H1 (cell line): ENCODE measurements at regions not wholly inside any gene's neighbourhood (a gene's known extent, or its start where the extent isn't known, plus 50 kb on each side); places are given as distances from the start of the nearest gene placed in this dataset.

ENCODE experiments used
- CTCF ChIA-PET: fragments of 300-600 bp; sonication (Branson Sonifier 250); formaldehyde crosslinking; loops from one replicate; lab custom pipeline; 2021; ENCODE audit not compliant: partially characterized antibody; lab: Charles Lee
- POLR2A ChIA-PET: fragments of 300-600 bp; sonication (Branson Sonifier 250); formaldehyde crosslinking; loops from one replicate; lab custom pipeline; 2021; ENCODE audit warnings: inconsistent platforms; ENCODE audit not compliant: partially characterized antibody; lab: Charles Lee
- DNase-seq, 2 experiments: peaks; one replicate each; pipeline versions ENCODE4 v3.0.0 to v3.0.0-alpha.2; 2010 to 2022; ENCODE audit warnings: low spot score in 2 of 2, low read depth in 1 of 2, mixed read lengths in 1 of 2
- FAIRE-seq: peaks from 2 replicates; lab custom pipeline; 2011; peaks lifted over from hg19 to GRCh38; lab: Jason Lieb, UNC
- H2AFZ ChIP-seq: 2 replicates; pipeline ENCODE4 v1.8.1; 2012; ENCODE audit warnings: low read length, inconsistent platforms
- H2AK5ac ChIP-seq: 2 replicates; pipeline ENCODE4 v1.6.1; 2013; ENCODE audit warnings: low read depth, low read length
- H2BK120ac ChIP-seq: replicated peaks from 2 replicates; pipeline ENCODE3; 2013; ENCODE audit warnings: low read depth, low read length, inconsistent platforms
- H2BK12ac ChIP-seq: 2 replicates; pipeline ENCODE4 v1.6.1; 2013; ENCODE audit warnings: low read depth, low read length
- H2BK15ac ChIP-seq: 2 replicates; pipeline ENCODE4 v1.6.1; 2013; ENCODE audit warnings: low read length
- H2BK20ac ChIP-seq: 2 replicates; pipeline ENCODE4 v1.6.1; 2013; ENCODE audit warnings: low read length
- H2BK5ac ChIP-seq: 2 replicates; pipeline ENCODE4 v1.6.1; 2013; ENCODE audit warnings: low read depth, low read length
- H3K14ac ChIP-seq: 2 replicates; pipeline ENCODE4 v1.6.1; 2013; ENCODE audit warnings: inconsistent platforms; ENCODE audit not compliant: insufficient read length
- H3K18ac ChIP-seq: 2 replicates; pipeline ENCODE4 v1.6.1; 2013; ENCODE audit warnings: low read length; ENCODE audit errors: extremely low read depth
- H3K23ac ChIP-seq: 2 replicates; pipeline ENCODE4 v1.6.1; 2013; ENCODE audit warnings: inconsistent platforms; ENCODE audit not compliant: insufficient read length
- H3K23me2 ChIP-seq: 2 replicates; pipeline ENCODE4 v1.6.1; 2013; ENCODE audit warnings: low read depth, low read length
- H3K27ac ChIP-seq: 2 replicates; pipeline ENCODE4 v1.6.1; 2011; ENCODE audit warnings: low read depth, low read length, inconsistent platforms
- H3K27me3 ChIP-seq, 4 experiments: replicated peaks in 1 of 4; 1 replicate in 1 of 4; 2 replicates in 3 of 4; pipeline versions ENCODE4 v1.6.1 to v1.8.1; 2011 to 2013; ENCODE audit warnings: low read length in 3 of 4, mild to moderate bottlenecking in 3 of 4, inconsistent platforms in 2 of 4, mixed read lengths in 2 of 4, moderate library complexity in 1 of 4; ENCODE audit not compliant: control insufficient read depth in 3 of 4, insufficient read depth in 3 of 4; ENCODE audit errors: extremely low read depth in 1 of 4
- H3K36me3 ChIP-seq, 4 experiments: 2 replicates each; pipeline versions ENCODE4 v1.6.1 to v1.8.1; 2011 to 2013; ENCODE audit warnings: mild to moderate bottlenecking in 4 of 4, low read length in 3 of 4, moderate library complexity in 2 of 4, control low read depth in 1 of 4, inconsistent platforms in 1 of 4; ENCODE audit not compliant: insufficient read depth in 4 of 4, control insufficient read depth in 2 of 4
- H3K4ac ChIP-seq: replicated peaks from 2 replicates; pipeline ENCODE3; 2013; ENCODE audit warnings: low read length, low read depth, mixed read lengths, inconsistent platforms; ENCODE audit not compliant: insufficient read length
- H3K4me1 ChIP-seq, 4 experiments: replicated peaks in 1 of 4; 1 replicate in 1 of 4; 2 replicates in 3 of 4; pipeline versions ENCODE4 v1.6.1 to v1.8.1; 2011 to 2013; ENCODE audit warnings: low read length in 3 of 4, inconsistent platforms in 2 of 4, mixed read lengths in 1 of 4; ENCODE audit not compliant: insufficient read depth in 4 of 4, control insufficient read depth in 3 of 4
- H3K4me2 ChIP-seq, 2 experiments: 2 replicates each; pipeline versions ENCODE4 v1.6.1 to v1.8.1; 2011 to 2013; ENCODE audit warnings: low read depth in 2 of 2, low read length in 2 of 2, control low read depth in 1 of 2, inconsistent platforms in 1 of 2, mild to moderate bottlenecking in 1 of 2; ENCODE audit not compliant: insufficient read depth in 1 of 2
- H3K4me3 ChIP-seq, 4 experiments: fragments of 200-600, 300-600 bp in 1 of 4; sonication (generic), shearing (Covaris generic), sonication (Bioruptor Twin) in 1 of 4; 2 replicates each; pipeline versions ENCODE4 v1.5.1 to v1.8.1; 2011 to 2016; ENCODE audit warnings: low read length in 4 of 4, low read depth in 3 of 4, control low read depth in 2 of 4, inconsistent platforms in 2 of 4, mild to moderate bottlenecking in 2 of 4, mixed read lengths in 1 of 4, moderate library complexity in 1 of 4; ENCODE audit not compliant: insufficient read depth in 2 of 4; ENCODE audit errors: extremely low read depth in 1 of 4
- H3K56ac ChIP-seq: replicated peaks from 2 replicates; pipeline ENCODE3; 2013; ENCODE audit warnings: low read depth, mild to moderate bottlenecking, mixed read lengths, low read length, inconsistent platforms; ENCODE audit not compliant: insufficient read length
- H3K79me1 ChIP-seq: 2 replicates; pipeline ENCODE4 v1.6.1; 2013; ENCODE audit warnings: low read depth, low read length, control low read depth
- H3K79me2 ChIP-seq, 2 experiments: 2 replicates each; pipeline versions ENCODE4 v1.6.1 to v1.8.1; 2012 to 2013; ENCODE audit warnings: low read length in 2 of 2, mild to moderate bottlenecking in 2 of 2, inconsistent platforms in 1 of 2; ENCODE audit not compliant: insufficient read depth in 2 of 2, control insufficient read depth in 1 of 2
- H3K9ac ChIP-seq, 4 experiments: replicated peaks in 1 of 4; 1 replicate in 1 of 4; 2 replicates in 3 of 4; pipeline versions ENCODE4 v1.6.1 to v1.8.1; 2011 to 2013; ENCODE audit warnings: low read depth in 3 of 4, low read length in 3 of 4, control low read depth in 2 of 4, mild to moderate bottlenecking in 2 of 4, moderate library complexity in 2 of 4, inconsistent platforms in 1 of 4; ENCODE audit errors: extremely low read depth in 1 of 4
- H3K9me3 ChIP-seq, 2 experiments: 2 replicates each; pipeline versions ENCODE4 v1.6.1 to v1.8.1; 2012 to 2013; ENCODE audit warnings: mild to moderate bottlenecking in 2 of 2, moderate library complexity in 2 of 2, control low read depth in 1 of 2, inconsistent platforms in 1 of 2, low read depth in 1 of 2, low read length in 1 of 2, mixed read lengths in 1 of 2; ENCODE audit not compliant: insufficient read depth in 2 of 2
- H4K20me1 ChIP-seq, 2 experiments: replicated peaks in 1 of 2; 2 replicates each; pipeline versions ENCODE3 to v1.8.1; 2011 to 2013; ENCODE audit warnings: inconsistent platforms in 2 of 2, low read length in 2 of 2, mild to moderate bottlenecking in 1 of 2; ENCODE audit not compliant: insufficient read depth in 2 of 2, control insufficient read depth in 1 of 2
- H4K5ac ChIP-seq: 2 replicates; pipeline ENCODE4 v1.6.1; 2013; ENCODE audit warnings: low read length, low read depth, mixed read lengths, inconsistent platforms; ENCODE audit not compliant: insufficient read length
- H4K8ac ChIP-seq: 2 replicates; pipeline ENCODE4 v1.8.0; 2013; ENCODE audit warnings: mild to moderate bottlenecking, moderate library complexity, low read length, inconsistent platforms; ENCODE audit not compliant: insufficient read depth; ENCODE audit errors: extremely low read depth
- H4K91ac ChIP-seq: replicated peaks from 2 replicates; pipeline ENCODE3; 2013; ENCODE audit warnings: low read length, mixed read lengths, inconsistent platforms; ENCODE audit not compliant: insufficient read length
- CHD2 ChIP-seq: IDR thresholded peaks from 2 replicates; pipeline ENCODE4 v1.6.1; 2012; ENCODE audit warnings: low read length, improper control_type of control experiment
- EGR1 ChIP-seq: IDR thresholded peaks from 2 replicates; pipeline ENCODE4 v1.6.1; 2011; ENCODE audit warnings: low read depth, low read length, borderline replicate concordance
- JUN ChIP-seq: IDR thresholded peaks from 2 replicates; pipeline ENCODE4 v1.6.1; 2011; ENCODE audit warnings: low read depth, mild to moderate bottlenecking, improper control_type of control experiment, low read length
- KDM4A ChIP-seq: IDR thresholded peaks from one replicate; pipeline ENCODE4 v1.7.1; 2012; ENCODE audit warnings: low read depth, mild to moderate bottlenecking, moderate library complexity, low read length, inconsistent platforms; ENCODE audit not compliant: severe bottlenecking
- MAFK ChIP-seq: IDR thresholded peaks from 2 replicates; pipeline ENCODE4 v1.6.1; 2012; ENCODE audit warnings: low read depth, mild to moderate bottlenecking, improper control_type of control experiment, low read length
- POLR2A ChIP-seq, 2 experiments: IDR thresholded peaks; 1 replicate in 1 of 2; 2 replicates in 1 of 2; pipeline ENCODE4 v1.6.1; 2011; ENCODE audit warnings: low read depth in 2 of 2, low read length in 2 of 2, mild to moderate bottlenecking in 2 of 2; ENCODE audit errors: control extremely low read depth in 1 of 2
- RBBP5 ChIP-seq: IDR thresholded peaks from 2 replicates; pipeline ENCODE4 v1.7.1; 2012; ENCODE audit warnings: low read depth, mild to moderate bottlenecking, inconsistent platforms, low read length, moderate library complexity, borderline replicate concordance
- TAF1 ChIP-seq: IDR thresholded peaks from 2 replicates; pipeline ENCODE4 v1.6.1; 2011; ENCODE audit warnings: mild to moderate bottlenecking, low read depth, low read length
- TAF7 ChIP-seq: optimal IDR thresholded peaks from 2 replicates; pipeline ENCODE3; 2011; ENCODE audit warnings: low read depth, mild to moderate bottlenecking, inconsistent platforms, low read length, moderate library complexity, borderline replicate concordance
- YY1 ChIP-seq: IDR thresholded peaks from 2 replicates; pipeline ENCODE4 v1.6.1; 2011; ENCODE audit warnings: low read depth, mild to moderate bottlenecking, low read length
- TF ChIP-seq, protein P1 (sequence below): IDR thresholded peaks from 2 replicates; pipeline ENCODE4 v1.6.1; 2012; ENCODE audit warnings: inconsistent platforms

GRCh38 chr1:191085121-191085520, 607.5 kb upstream of the BRINP3 start:
- no peaks in the 10 kb centered on the region for H3K4me1 ChIP-seq
- no peak for TF ChIP-seq TAF1
- TF ChIP-seq YY1, result no peak
- TF ChIP-seq CHD2, result no peak
- TF ChIP-seq, protein P1, sequence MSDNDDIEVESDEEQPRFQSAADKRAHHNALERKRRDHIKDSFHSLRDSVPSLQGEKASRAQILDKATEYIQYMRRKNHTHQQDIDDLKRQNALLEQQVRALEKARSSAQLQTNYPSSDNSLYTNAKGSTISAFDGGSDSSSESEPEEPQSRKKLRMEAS, result no peak
- TF ChIP-seq EGR1, result no peak
- TF ChIP-seq TAF7, result no peak
- no peak for TF ChIP-seq KDM4A
- TF ChIP-seq RBBP5, result no peak
- TF ChIP-seq POLR2A (IDR thresholded peaks at IDR 0.05; ENCODE audit: control extremely low read depth in 1 of 2, low read depth in 2 of 2, low read length in 2 of 2), result no peak
- no peak for TF ChIP-seq MAFK
- TF ChIP-seq JUN, result no peak
- H3K23me2 ChIP-seq, result no peaks in the 10 kb centered on the region
- FAIRE-seq (no peak), DNase-seq (no peak)
- H2AFZ ChIP-seq, result no peak overlapping the region
- H3K9ac ChIP-seq, result no peak overlapping the region
- H3K79me2 ChIP-seq, result no peaks in the 10 kb centered on the region
- POLR2A ChIA-PET, result no interaction called here
- no peak overlapping the region for H2BK12ac ChIP-seq
- no peak overlapping the region for H3K4ac ChIP-seq
- no peak overlapping the region for H2BK15ac ChIP-seq
- H2AK5ac ChIP-seq, result no peak overlapping the region
- no peaks in the 10 kb centered on the region for H4K20me1 ChIP-seq
- H3K18ac ChIP-seq, result no peak overlapping the region
- no peak overlapping the region for H2BK5ac ChIP-seq
- no peak overlapping the region for H3K4me3 ChIP-seq
- H3K79me1 ChIP-seq, result no peaks in the 10 kb centered on the region
- H4K91ac ChIP-seq, result no peak overlapping the region
- H4K8ac ChIP-seq, result no peak overlapping the region
- no peaks in the 10 kb centered on the region for H3K36me3 ChIP-seq
- H3K23ac ChIP-seq, result no peak overlapping the region
- H3K27me3 ChIP-seq, result no peaks in the 10 kb centered on the region
- no peak overlapping the region for H4K5ac ChIP-seq
- no peak overlapping the region for H3K4me2 ChIP-seq
- CTCF ChIA-PET, result no interaction called here
- no peaks in the 10 kb centered on the region for H3K9me3 ChIP-seq
- no peak overlapping the region for H3K14ac ChIP-seq
- no peak overlapping the region for H3K56ac ChIP-seq
- no peak overlapping the region for H2BK120ac ChIP-seq
- no peak overlapping the region for H3K27ac ChIP-seq
- H2BK20ac ChIP-seq, result no peak overlapping the region
